ENCODE measurements at regions not wholly inside any gene's neighbourhood (a gene's known extent, or its start where the extent isn't known, plus 50 kb on each side); places are given as distances from the start of the nearest gene placed in this dataset.

DNA sequence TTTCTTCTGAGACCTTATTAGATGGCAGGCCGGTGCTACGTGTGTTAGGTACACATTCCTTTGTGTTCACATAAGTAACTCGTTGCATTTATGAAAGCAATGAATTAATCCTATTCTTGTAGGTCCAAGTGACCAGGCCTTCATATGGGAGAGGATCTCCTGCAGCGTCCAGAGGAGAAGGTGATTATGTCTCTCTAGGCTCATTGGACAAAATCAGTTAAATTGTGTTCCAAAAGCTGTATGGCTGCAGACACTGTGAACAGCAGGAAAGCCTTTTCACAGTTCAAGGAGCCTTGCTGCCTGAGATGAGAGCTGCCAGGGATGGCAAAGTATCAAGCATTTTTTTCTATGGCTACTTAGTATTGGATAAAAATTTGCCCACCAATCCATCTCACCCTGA lies 433.1 kb upstream of the FZD8 start:
- TF ChIP-seq POLR2AphosphoS5 (IDR thresholded peaks at IDR 0.05) = no peak
- TF ChIP-seq POLR2A (IDR thresholded peaks at IDR 0.05) = no peak
- TF ChIP-seq CTCF (IDR thresholded peaks at IDR 0.05) = no peak
